ENCODE measurements at regions not wholly inside any gene's neighbourhood (a gene's known extent, or its start where the extent isn't known, plus 50 kb on each side); places are given as distances from the start of the nearest gene placed in this dataset.

- TF ChIP-seq POLR2H (tag; IDR thresholded peaks at IDR 0.05; ENCODE audit: low read depth) (no peak), SNIP1 (IDR thresholded peaks at IDR 0.05; ENCODE audit: low read depth) (no peak), PHB (CRISPR knock-in tag; IDR thresholded peaks at IDR 0.05) (no peak), ZNF699 (CRISPR knock-in tag; IDR thresholded peaks at IDR 0.05; ENCODE audit: insufficient replicate concordance) (no peak), AFF4 (CRISPR knock-in tag; IDR thresholded peaks at IDR 0.05) (no peak), NBN (IDR thresholded peaks at IDR 0.05; ENCODE audit: low read depth) (peak; percentile 87), ZBTB17 (CRISPR knock-in tag; IDR thresholded peaks at IDR 0.05) (no peak), TFE3 (CRISPR knock-in tag; IDR thresholded peaks at IDR 0.05) (no peak)
- TF ChIP-seq, protein P1, sequence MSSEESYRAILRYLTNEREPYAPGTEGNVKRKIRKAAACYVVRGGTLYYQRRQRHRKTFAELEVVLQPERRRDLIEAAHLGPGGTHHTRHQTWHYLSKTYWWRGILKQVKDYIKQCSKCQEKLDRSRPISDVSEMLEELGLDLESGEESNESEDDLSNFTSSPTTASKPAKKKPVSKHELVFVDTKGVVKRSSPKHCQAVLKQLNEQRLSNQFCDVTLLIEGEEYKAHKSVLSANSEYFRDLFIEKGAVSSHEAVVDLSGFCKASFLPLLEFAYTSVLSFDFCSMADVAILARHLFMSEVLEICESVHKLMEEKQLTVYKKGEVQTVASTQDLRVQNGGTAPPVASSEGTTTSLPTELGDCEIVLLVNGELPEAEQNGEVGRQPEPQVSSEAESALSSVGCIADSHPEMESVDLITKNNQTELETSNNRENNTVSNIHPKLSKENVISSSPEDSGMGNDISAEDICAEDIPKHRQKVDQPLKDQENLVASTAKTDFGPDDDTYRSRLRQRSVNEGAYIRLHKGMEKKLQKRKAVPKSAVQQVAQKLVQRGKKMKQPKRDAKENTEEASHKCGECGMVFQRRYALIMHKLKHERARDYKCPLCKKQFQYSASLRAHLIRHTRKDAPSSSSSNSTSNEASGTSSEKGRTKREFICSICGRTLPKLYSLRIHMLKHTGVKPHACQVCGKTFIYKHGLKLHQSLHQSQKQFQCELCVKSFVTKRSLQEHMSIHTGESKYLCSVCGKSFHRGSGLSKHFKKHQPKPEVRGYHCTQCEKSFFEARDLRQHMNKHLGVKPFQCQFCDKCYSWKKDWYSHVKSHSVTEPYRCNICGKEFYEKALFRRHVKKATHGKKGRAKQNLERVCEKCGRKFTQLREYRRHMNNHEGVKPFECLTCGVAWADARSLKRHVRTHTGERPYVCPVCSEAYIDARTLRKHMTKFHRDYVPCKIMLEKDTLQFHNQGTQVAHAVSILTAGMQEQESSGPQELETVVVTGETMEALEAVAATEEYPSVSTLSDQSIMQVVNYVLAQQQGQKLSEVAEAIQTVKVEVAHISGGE (CRISPR knock-in tag; IDR thresholded peaks at IDR 0.05) = no peak
- TF ChIP-seq, protein P2, sequence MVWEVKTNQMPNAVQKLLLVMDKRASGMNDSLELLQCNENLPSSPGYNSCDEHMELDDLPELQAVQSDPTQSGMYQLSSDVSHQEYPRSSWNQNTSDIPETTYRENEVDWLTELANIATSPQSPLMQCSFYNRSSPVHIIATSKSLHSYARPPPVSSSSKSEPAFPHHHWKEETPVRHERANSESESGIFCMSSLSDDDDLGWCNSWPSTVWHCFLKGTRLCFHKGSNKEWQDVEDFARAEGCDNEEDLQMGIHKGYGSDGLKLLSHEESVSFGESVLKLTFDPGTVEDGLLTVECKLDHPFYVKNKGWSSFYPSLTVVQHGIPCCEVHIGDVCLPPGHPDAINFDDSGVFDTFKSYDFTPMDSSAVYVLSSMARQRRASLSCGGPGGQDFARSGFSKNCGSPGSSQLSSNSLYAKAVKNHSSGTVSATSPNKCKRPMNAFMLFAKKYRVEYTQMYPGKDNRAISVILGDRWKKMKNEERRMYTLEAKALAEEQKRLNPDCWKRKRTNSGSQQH (CRISPR knock-in tag; IDR thresholded peaks at IDR 0.05) = peak; percentile 19; the same call in 1 of the 2 replicates
- TF ChIP-seq, protein P3, sequence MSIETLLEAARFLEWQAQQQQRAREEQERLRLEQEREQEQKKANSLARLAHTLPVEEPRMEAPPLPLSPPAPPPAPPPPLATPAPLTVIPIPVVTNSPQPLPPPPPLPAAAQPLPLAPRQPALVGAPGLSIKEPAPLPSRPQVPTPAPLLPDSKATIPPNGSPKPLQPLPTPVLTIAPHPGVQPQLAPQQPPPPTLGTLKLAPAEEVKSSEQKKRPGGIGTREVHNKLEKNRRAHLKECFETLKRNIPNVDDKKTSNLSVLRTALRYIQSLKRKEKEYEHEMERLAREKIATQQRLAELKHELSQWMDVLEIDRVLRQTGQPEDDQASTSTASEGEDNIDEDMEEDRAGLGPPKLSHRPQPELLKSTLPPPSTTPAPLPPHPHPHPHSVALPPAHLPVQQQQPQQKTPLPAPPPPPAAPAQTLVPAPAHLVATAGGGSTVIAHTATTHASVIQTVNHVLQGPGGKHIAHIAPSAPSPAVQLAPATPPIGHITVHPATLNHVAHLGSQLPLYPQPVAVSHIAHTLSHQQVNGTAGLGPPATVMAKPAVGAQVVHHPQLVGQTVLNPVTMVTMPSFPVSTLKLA (conservative IDR thresholded peaks at IDR 0.05) = peak in 1 of 2 experiments; percentile 47; a peak in 3 of 4 replicates
Measured at GRCh38 chr1:204806943-204807687, 63.5 kb upstream of the NFASC start (continued).
